ENCODE measurements at regions not wholly inside any gene's neighbourhood (a gene's known extent, or its start where the extent isn't known, plus 50 kb on each side); places are given as distances from the start of the nearest gene placed in this dataset.

GRCh38 chr2:185583058-185583816 is 155.4 kb upstream of the FSIP2 start:
- H3K9ac ChIP-seq (ENCODE audit: low read depth, low read length): no peak overlapping the region
- H4K91ac ChIP-seq (ENCODE audit: insufficient read depth, low read depth, low read length): no peak overlapping the region
- no peak overlapping the region for H2AK5ac ChIP-seq (ENCODE audit: low read depth, low read length)
- WGBS, 2 experiments (ENCODE audit: extremely low coverage in 2 of 2, insufficient read length in 1 of 2): no CpG with 5 or more reads among the region's 2 CpGs
- dilution Hi-C loops (cut with HindIII; ENCODE audit: low sequenced_read_pairs, unreplicated experiment): no loop called here
- H3K4ac ChIP-seq (ENCODE audit: low read depth, low read length): no peak overlapping the region
- H2AFZ ChIP-seq (replicated peaks; ENCODE audit: low read length, poor library complexity): no peak overlapping the region
- H3K27ac ChIP-seq (ENCODE audit: insufficient read depth, low read length): no peak overlapping the region
- no peak overlapping the region for H2BK20ac ChIP-seq (ENCODE audit: low read depth, low read length)
- H3K36me3 ChIP-seq (ENCODE audit: control insufficient read depth, insufficient read depth, low read length): no peaks in the 10 kb centered on the region
- BruUV-seq (replicated peaks): no TSS peak
- H3K9me3 ChIP-seq (ENCODE audit: control insufficient read depth, insufficient read depth, low read length): peaks cover 4% of the 10 kb centered on the region
- no peak overlapping the region for H2BK120ac ChIP-seq (ENCODE audit: low read depth, low read length)
- DNase-seq: peak; percentile 3
- no peak overlapping the region for H2AK9ac ChIP-seq (replicated peaks; ENCODE audit: low read depth, low read length, poor library complexity)
- no peak overlapping the region for H4K8ac ChIP-seq (ENCODE audit: low read depth in 2 of 2, low read length in 2 of 2)
- H3K23ac ChIP-seq (ENCODE audit: low read depth, low read length): no peak overlapping the region
- H2BK15ac ChIP-seq (ENCODE audit: low read depth, low read length): no peak overlapping the region
- CTCF ChIA-PET: no interaction called here
- H3K18ac ChIP-seq (ENCODE audit: low read depth, low read length): no peak overlapping the region
- no peaks in the 10 kb centered on the region for H3K79me1 ChIP-seq (ENCODE audit: low read depth in 1 of 2, low read length in 2 of 2)
- no peak overlapping the region for H3K4me2 ChIP-seq (ENCODE audit: low read depth, low read length)
- H2BK5ac ChIP-seq (ENCODE audit: low read depth, low read length, poor library complexity, severe bottlenecking): no peak overlapping the region
- POLR2A ChIA-PET (ENCODE audit: unreplicated experiment): no interaction called here
- no peak overlapping the region for H3K4me3 ChIP-seq (ENCODE audit: insufficient read depth, low read depth, low read length)
- H3K27me3 ChIP-seq (ENCODE audit: control insufficient read depth, insufficient read depth, low read length): no peaks in the 10 kb centered on the region
- no peak for ATAC-seq (ENCODE audit: low read depth)
- H4K5ac ChIP-seq (ENCODE audit: low read depth, low read length): no peak overlapping the region
- no peaks in the 10 kb centered on the region for H3K4me1 ChIP-seq (ENCODE audit: control insufficient read depth, insufficient read depth, low read length)
- no peak overlapping the region for H3K14ac ChIP-seq (replicated peaks; ENCODE audit: low read depth, low read length)
- no peak overlapping the region for H3K56ac ChIP-seq (ENCODE audit: extremely low read depth, insufficient read depth, low read length)
- no peaks in the 10 kb centered on the region for H4K20me1 ChIP-seq (ENCODE audit: insufficient read depth, low read length)
- intact Hi-C loops (cut with micrococcal nuclease): no loop called here
- in situ Hi-C loops (cut with MboI; ENCODE audit: low sequenced_read_pairs): no loop called here
- no peaks in the 10 kb centered on the region for H3K9me1 ChIP-seq (ENCODE audit: insufficient read depth, low read length)
- TF ChIP-seq SMC3 (IDR thresholded peaks at IDR 0.05; ENCODE audit: low read depth, low read length) (no peak), NFE2L2 (IDR thresholded peaks at IDR 0.05; ENCODE audit: low read depth, low read length) (no peak), POLR2A (IDR thresholded peaks at IDR 0.05; ENCODE audit: low read depth, low read length) (no peak), CTCF (conservative IDR thresholded peaks at IDR 0.05; ENCODE audit: low read depth, low read length) (no peak), RCOR1 (IDR thresholded peaks at IDR 0.05; ENCODE audit: insufficient replicate concordance, low read length) (no peak), MXI1 (IDR thresholded peaks at IDR 0.05; ENCODE audit: borderline replicate concordance, low read depth, low read length) (no peak), BHLHE40 (IDR thresholded peaks at IDR 0.05; ENCODE audit: low read depth, low read length) (no peak), RFX5 (IDR thresholded peaks at IDR 0.05; ENCODE audit: low read depth, low read length) (no peak), CHD1 (IDR thresholded peaks at IDR 0.05; ENCODE audit: low read depth, low read length) (no peak)

All from IMR-90 (cell line).